CD4-positive, alpha-beta T cell treated with Interleukin-4 for 4 hours (primary cell): ENCODE measurements at regions not wholly inside any gene's neighbourhood (a gene's known extent, or its start where the extent isn't known, plus 50 kb on each side); places are given as distances from the start of the nearest gene placed in this dataset.
"Not testable (repeated sequence)": the region's sequence is repeated elsewhere in the genome, so short reads cannot be mapped to it uniquely, and the experiment has no call there.

ENCODE experiments used
- DNase-seq: peaks from one replicate; pipeline ENCODE4 v3.0.0-alpha.2; 2020

DNA sequence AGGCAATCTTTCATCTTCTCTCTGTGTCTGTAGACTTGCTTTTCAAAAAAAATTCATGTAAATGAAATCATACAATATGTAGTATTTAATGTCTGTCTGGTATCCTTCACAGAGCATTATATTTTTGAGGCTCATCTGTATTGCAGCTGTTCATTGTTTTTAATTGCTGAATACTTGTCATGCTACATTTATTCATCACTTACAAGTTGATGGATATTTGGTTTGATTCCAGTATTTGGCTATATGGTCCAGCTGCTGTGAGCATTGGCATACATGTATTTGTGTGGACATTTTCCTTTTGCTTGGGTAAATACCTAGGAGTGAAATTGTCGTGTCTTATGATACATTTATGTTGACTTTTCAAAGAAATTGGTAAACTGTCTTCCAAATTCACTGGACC is 441.4 kb downstream of the DCDC2C start:
- no peak for DNase-seq

GRCh38 chr2:4151521-4151920 is 448.1 kb downstream of the DCDC2C start:
- DNase-seq, result no peak

GRCh38 chr2:4152051-4152450 is 448.7 kb downstream of the DCDC2C start:
- no peak for DNase-seq

- DNase-seq, result no peak
Measured at GRCh38 chr2:4168834-4169233, 465.5 kb downstream of the DCDC2C start.

DNA sequence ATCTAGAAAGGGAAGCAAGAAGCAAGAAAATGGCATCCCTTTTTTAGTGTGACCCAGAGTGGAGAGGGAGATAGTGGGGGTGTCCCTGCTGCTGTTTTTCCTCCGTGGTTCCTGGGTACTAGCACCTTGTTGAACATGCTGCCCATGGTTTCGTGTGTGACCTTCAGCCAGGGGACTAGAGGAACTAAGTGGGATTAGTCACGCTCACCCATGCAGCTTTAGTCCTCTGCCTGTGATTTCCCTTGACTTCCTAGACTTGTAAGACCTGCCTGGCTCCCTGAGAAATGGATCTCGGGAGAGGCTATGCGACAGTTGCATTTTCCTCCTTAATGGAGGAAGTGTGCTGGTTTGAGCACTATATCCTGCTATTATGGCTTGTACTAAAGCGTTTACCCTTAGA is 471.4 kb downstream of the DCDC2C start:
- DNase-seq, result no peak

DNA sequence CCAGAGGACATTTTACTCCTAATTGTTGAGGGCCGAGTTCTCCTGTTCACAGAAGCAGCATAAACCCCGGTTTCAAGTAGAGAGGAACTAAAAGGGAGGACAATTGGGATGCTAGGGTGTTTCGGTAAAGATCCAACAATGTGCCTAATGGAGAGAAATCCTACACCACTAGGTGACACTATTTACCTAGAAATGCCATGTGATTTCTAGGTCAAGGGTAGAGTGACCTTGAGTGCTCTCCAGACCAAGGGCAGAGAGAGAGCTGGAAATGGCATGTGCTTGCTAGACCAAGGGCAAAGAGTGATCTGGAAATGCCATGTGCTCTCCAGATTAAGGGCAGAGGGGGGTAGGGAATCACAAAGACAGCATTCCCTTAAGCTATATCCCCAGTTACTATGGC is 472.0 kb downstream of the DCDC2C start:
- DNase-seq, result no peak

DNA sequence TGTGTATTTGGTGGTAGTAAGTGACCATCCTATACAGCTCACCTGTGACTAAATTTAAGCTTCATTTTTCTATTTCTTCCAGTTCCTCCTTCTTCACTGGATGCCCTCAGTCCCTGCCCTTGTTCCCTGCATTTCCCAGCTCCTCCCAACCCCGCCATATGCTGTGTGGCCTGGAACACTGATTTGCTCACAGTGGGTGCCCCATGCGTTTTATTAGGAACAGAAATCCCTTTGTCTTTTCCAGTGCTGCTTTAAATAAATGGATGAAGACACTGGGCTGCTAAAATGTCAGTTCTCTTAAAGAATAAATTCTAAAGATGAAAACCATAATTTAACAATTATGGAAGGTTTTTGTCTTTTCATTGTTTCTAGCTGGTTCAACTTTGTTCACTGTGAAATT is 477.3 kb downstream of the DCDC2C start:
- no peak for DNase-seq

DNA sequence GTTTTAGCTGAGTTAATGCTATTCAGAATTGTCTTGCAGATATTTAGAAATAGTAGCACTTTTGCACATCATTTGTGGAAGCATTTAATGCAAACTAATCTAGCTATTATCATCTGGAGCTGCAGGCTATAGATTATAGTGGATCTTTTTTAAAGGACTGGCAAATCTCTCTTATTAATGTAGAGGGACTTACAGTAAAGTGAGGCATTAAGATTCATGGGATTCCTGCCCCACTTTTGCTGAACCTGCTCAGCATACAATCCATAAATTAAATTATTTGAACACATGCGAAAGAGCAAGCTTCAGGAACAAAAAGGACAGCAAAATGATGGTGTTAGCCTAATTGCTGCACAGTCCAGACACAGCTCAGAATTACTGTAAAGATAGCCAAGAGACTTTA is 477.7 kb downstream of the DCDC2C start:
- DNase-seq, result no peak

GRCh38 chr2:4188561-4188960 is 485.2 kb downstream of the DCDC2C start:
- no peak for DNase-seq

DNA sequence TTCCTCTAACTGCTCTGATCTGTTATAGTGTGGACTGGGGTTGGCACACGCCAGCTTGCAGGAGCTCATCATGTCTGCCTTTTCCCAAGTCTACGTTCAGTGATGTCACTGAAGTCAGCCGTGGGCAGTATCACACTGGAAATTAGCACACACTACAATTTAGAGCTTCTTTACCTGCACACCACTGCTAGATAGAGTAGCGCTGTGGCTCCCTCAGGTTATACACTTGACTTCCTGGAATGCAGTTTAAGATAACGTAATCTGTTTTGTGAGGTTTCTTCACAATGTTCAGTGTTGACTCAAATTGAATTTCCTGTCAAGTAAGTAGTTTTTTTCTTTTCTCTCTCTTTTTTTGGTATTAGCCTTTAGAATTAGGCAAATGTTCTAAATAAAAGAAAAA is 487.2 kb downstream of the DCDC2C start:
- no peak for DNase-seq

- no peak for DNase-seq
Measured at GRCh38 chr2:4192119-4192518, 488.7 kb downstream of the DCDC2C start.

DNA sequence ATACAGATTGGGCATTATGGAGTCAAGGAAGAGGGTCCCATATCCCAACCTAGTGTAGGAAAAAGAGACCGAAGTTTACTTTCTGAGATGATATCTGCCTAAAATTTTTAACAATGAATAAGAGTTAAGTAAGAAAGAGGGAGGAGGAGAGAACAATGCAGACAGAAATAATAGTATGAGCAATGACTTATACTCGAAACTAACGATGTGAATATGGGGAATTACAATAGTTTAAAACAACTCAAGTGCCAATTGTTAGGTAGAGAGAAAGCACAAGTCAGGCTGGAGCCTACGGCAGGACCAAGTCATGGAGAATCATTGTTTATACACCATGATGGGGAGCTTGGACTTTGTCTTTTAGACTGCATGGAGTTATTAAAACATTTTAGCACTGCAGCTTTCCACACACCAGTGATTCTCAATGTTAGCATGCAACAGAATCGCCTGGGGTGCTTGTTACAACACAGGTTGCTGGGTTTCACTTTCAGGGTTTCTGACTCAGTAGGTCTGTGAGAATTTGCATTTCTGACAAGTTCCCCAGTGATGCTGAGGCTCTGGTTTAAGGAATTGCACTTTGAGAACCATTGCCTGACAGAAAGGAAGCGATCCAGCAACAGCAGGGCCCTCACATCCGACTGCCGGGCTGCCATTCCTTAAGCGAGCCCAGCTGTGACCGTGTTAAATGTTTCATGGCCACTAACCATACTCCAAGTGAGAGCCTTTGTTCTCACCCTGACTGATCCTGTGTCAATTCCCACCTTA is 511.2 kb downstream of the DCDC2C start:
- no peak for DNase-seq

DNA sequence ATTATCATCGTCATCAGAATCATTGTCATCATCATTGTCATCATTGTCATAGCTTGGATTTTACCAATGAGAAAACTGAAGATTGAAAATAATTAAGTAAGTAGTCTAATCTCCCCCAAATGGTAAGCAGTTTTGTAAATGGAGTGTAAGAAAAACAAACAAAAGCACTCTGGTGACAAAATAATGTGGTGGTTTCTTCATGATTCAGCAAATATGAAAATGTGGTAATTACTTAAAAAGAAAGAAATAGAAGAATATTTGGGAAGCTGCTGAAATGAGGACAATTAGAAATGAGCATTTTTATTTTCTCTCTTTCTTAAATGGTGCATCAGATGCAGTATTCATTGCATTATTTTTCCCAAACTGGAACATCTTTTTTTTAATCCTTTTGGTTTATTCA is 514.4 kb downstream of the DCDC2C start:
- no peak for DNase-seq

- DNase-seq, result no peak
Measured at GRCh38 chr2:4219101-4219500, 515.7 kb downstream of the DCDC2C start.

- DNase-seq, result no peak
Measured at GRCh38 chr2:4219571-4219970, 516.2 kb downstream of the DCDC2C start.

GRCh38 chr2:4221434-4221833 is 518.1 kb downstream of the DCDC2C start:
- DNase-seq, result no peak

DNA sequence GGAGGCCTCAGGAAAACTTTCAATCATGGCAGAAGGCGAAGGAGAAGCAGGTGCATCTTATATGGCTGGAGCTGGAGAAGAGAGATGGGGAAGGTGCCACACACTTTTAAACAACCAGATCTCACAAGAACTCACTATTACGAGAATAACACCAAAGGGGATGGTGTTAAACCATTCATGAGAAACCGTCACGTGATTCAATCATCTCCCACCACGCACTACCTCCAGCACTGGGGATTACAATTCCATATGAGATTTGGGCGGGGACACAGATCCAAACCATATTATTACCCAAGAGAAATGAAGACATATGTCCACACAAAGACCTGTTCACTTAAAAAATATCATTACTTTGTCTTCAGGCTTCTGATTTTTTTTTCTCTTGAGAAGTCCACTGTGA is 518.5 kb downstream of the DCDC2C start:
- no peak for DNase-seq

DNA sequence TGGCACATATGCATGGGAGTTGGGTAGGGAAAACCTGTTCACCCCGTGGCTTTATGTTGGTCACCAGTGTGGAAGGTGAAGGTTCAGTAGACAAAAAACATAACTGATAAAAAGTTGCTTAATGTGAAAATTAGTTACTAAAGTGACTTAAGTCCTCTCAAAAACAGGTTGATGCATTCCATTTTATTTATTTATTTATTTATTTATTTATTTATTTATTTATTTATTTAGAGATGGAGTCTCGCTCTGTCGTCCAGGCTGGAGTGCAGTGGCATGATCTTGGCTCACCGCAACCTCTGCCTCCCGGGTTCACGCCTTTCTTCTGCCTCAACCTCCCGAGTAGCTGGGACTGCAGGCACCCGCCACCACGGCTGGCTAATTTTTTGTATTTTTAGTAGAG is 541.0 kb downstream of the DCDC2C start:
- DNase-seq, result not testable (repeated sequence)

GRCh38 chr2:4246364-4247131 is 543.2 kb downstream of the DCDC2C start:
- DNase-seq, result no peak

DNA sequence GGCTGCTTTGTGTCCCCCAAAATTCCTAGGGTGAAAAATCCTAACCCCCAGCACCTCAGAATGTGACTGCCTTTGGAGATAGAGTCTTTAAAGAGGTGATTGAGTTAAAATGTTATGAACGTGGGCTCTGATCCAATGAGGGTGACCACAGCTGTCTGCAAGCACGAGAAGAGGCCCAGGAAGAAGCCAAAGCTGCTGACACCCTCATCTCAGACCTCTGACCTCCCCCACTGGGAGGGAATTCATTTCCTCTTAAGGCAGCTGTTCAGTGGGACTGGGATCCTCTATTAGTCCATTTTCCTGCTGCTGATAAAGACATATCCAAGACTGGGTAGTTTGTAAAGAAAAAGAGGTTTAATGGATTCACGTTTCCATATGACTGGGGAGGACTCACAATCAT is 544.4 kb downstream of the DCDC2C start:
- DNase-seq, result no peak

DNA sequence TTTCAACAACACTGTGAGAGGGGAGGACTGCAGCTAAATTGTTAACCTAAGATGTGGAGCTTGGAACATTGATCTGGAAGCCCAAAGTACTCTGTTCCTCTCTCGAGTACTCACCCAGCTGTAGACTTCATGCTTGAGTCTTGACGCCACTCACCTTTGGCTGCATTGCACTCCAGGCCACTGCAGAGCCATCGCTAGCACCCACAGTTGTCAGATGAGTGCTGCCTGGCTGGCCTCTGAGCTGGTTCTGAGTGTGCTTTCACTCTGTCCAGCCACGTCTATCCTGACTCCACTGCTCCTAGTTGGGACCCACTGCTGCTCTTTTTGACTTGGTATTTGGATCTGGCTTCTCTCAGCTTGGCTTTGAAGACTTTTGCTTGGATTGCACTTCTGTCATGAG is 552.1 kb downstream of the DCDC2C start:
- DNase-seq, result no peak

GRCh38 chr2:4256351-4256750 is 553.0 kb downstream of the DCDC2C start:
- DNase-seq, result no peak

DNA sequence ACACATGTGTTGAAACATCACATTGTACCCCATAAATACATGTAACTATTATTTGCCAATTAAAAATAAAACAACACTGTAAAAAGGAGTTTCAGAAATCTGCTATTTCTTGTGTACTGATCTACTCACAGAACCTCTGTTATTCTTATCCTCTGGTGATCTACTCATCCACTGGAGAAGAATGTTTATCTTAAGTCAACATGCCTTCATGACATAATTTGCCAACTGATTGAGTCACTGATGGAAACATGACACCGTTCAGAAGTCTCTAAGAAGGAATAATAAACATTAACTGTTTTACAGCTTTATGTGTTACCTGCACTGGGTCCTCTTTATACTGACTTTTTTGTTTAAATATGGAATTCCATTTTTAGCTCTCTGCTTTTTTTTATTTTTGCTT is 555.2 kb downstream of the DCDC2C start:
- no peak for DNase-seq

- no peak for DNase-seq
Measured at GRCh38 chr2:4265936-4266335, 562.6 kb downstream of the DCDC2C start.

DNA sequence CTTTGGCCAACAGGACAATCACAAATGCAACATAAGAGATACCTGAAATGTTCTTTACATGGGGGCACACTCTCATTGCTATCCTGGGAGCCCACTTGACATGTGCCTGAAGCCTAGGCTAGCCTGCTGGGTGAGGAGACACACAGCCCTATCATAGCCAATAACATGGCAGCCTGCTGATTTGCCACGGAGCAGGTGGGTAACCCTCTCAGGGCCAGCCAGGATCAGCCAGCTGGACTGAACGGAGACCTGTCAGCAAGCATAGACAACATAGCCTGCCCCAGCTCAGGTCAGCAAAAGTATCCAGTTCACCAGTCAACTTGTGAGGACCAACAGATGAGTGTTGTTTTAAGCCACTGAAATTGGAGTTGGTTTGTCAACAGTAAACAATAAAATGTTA is 566.5 kb downstream of the DCDC2C start:
- no peak for DNase-seq
